ENCODE measurements at regions not wholly inside any gene's neighbourhood (a gene's known extent, or its start where the extent isn't known, plus 50 kb on each side); places are given as distances from the start of the nearest gene placed in this dataset.

- ATAC-seq (ENCODE audit: poor library complexity): no peak
- H3K4me1 Mint-ChIP-seq (ENCODE audit: low read depth): no peaks in the 10 kb centered on the region
- no peaks in the 10 kb centered on the region for H3K36me3 ChIP-seq (ENCODE audit: insufficient read depth, low read length)
- no peaks in the 10 kb centered on the region for H3K4me1 ChIP-seq (ENCODE audit: insufficient read depth, low read length)
- no peaks in the 10 kb centered on the region for H3K9me3 ChIP-seq (ENCODE audit: control insufficient read depth in 1 of 2, insufficient read depth in 1 of 2, low read length in 2 of 2)
- POLR2A ChIA-PET: no interaction called here
- H3K27ac ChIP-seq (ENCODE audit: low read depth in 1 of 2, low read length in 2 of 2): no peak overlapping the region
- H3K27ac Mint-ChIP-seq: no peak overlapping the region
- no peak for DNase-seq
- no peak for TF ChIP-seq CTCF (IDR thresholded peaks at IDR 0.05)
- H3K9me3 Mint-ChIP-seq: peaks cover 4% of the 10 kb centered on the region
- H3K4me3 ChIP-seq (ENCODE audit: low read length): no peak overlapping the region
- no peaks in the 10 kb centered on the region for H3K36me3 Mint-ChIP-seq (ENCODE audit: low read depth)
- intact Hi-C loops (cut with DNase I, micrococcal nuclease): no loop called here
- no peaks in the 10 kb centered on the region for H3K27me3 ChIP-seq (ENCODE audit: control insufficient read depth in 1 of 2, insufficient read depth in 2 of 2, low read length in 2 of 2)
- CTCF ChIA-PET: no interaction called here
- no peaks in the 10 kb centered on the region for H3K27me3 Mint-ChIP-seq
- H3K4me3 Mint-ChIP-seq: no peak overlapping the region
These were observed 543.5 kb downstream of the ETNK1 start for GRCh38 chr12:23168459-23168858.

- POLR2A ChIA-PET: no interaction called here
These were observed 544.2 kb downstream of the ETNK1 start for GRCh38 chr12:23169012-23169695.

GRCh38 chr12:23169696-23170013, 544.7 kb downstream of the ETNK1 start:
- Histone ChIP-seq H3K27me3 (ENCODE audit: control insufficient read depth in 1 of 2, insufficient read depth in 2 of 2, low read length in 2 of 2) (no peaks in the 10 kb centered on the region), H3K27ac (ENCODE audit: low read depth in 1 of 2, low read length in 2 of 2) (no peak overlapping the region), H3K36me3 (ENCODE audit: insufficient read depth, low read length) (no peaks in the 10 kb centered on the region), H3K4me1 (ENCODE audit: insufficient read depth, low read length) (no peaks in the 10 kb centered on the region), H3K4me3 (ENCODE audit: low read length) (no peak overlapping the region), H3K9me3 (ENCODE audit: control insufficient read depth in 1 of 2, insufficient read depth in 1 of 2, low read length in 2 of 2) (no peaks in the 10 kb centered on the region)
- Mint-ChIP-seq H3K27ac (no peak overlapping the region), H3K4me1 (ENCODE audit: low read depth) (no peaks in the 10 kb centered on the region), H3K36me3 (ENCODE audit: low read depth) (no peaks in the 10 kb centered on the region), H3K9me3 (peaks cover 4% of the 10 kb centered on the region), H3K27me3 (no peaks in the 10 kb centered on the region), H3K4me3 (no peak overlapping the region)
- ChIA-PET CTCF (no interaction called here), POLR2A (no interaction called here)
- no peak for TF ChIP-seq CTCF (IDR thresholded peaks at IDR 0.05)
- DNase-seq (no peak), ATAC-seq (ENCODE audit: poor library complexity) (no peak)
- intact Hi-C loops (cut with DNase I, micrococcal nuclease): no loop called here

More at GRCh38 chr12:23169012-23169695, 544.2 kb downstream of the ETNK1 start:
- TF ChIP-seq CTCF (IDR thresholded peaks at IDR 0.05): no peak
- ATAC-seq (ENCODE audit: poor library complexity) (no peak), DNase-seq (no peak)
- H3K36me3 ChIP-seq (ENCODE audit: insufficient read depth, low read length): no peaks in the 10 kb centered on the region
- Mint-ChIP-seq H3K36me3 (ENCODE audit: low read depth) (no peaks in the 10 kb centered on the region), H3K9me3 (peaks cover 4% of the 10 kb centered on the region), H3K4me1 (ENCODE audit: low read depth) (no peaks in the 10 kb centered on the region), H3K27ac (no peak overlapping the region), H3K27me3 (no peaks in the 10 kb centered on the region), H3K4me3 (no peak overlapping the region)
- H3K4me1 ChIP-seq (ENCODE audit: insufficient read depth, low read length): no peaks in the 10 kb centered on the region
- H3K27me3 ChIP-seq (ENCODE audit: control insufficient read depth in 1 of 2, insufficient read depth in 2 of 2, low read length in 2 of 2): no peaks in the 10 kb centered on the region
- CTCF ChIA-PET: no interaction called here
- H3K4me3 ChIP-seq (ENCODE audit: low read length): no peak overlapping the region
- intact Hi-C loops (cut with DNase I, micrococcal nuclease): no loop called here
- no peaks in the 10 kb centered on the region for H3K9me3 ChIP-seq (ENCODE audit: control insufficient read depth in 1 of 2, insufficient read depth in 1 of 2, low read length in 2 of 2)
- H3K27ac ChIP-seq (ENCODE audit: low read depth in 1 of 2, low read length in 2 of 2): no peak overlapping the region

All from CD4-positive, alpha-beta T cell (primary cell).